ENCODE measurements at regions not wholly inside any gene's neighbourhood (a gene's known extent, or its start where the extent isn't known, plus 50 kb on each side); places are given as distances from the start of the nearest gene placed in this dataset.

DNA sequence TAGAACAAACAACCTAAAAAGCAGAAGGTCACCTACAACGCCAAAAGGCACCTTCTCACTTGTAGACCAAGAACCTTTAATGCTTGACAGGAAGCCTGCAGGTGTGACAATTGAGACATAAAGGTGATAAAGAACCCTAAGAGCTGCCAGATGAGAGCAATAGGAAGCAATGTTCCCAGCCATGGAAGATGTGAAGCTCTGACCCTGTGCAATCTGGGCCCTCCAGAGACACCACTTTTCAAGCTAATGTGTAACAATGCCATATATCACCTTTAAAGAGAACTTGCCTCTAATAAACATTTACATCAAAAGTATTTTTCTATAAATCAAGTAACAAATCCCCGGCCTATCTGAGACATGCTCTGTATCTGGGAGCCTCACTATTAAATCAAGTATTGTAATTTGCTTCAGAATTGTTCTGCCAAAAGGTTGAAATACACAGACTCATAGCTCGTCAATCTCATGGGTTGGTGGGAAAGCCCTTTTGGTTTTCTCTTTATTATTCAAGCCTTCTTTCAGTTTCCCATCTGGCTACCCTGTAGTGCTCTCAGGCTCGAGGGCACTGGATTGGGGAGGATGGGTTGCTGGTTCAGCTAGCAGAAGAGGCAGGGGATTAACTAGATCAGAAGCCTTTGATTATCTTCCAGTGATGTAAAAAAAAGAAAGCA lies 368.9 kb downstream of the BUD13 start:
- whole genome bisulfite sequencing, 4 donors, result 65 to 81% (median 72%) methylated on average over 4 of the region's 4 CpGs
- TF ChIP-seq, protein P1, sequence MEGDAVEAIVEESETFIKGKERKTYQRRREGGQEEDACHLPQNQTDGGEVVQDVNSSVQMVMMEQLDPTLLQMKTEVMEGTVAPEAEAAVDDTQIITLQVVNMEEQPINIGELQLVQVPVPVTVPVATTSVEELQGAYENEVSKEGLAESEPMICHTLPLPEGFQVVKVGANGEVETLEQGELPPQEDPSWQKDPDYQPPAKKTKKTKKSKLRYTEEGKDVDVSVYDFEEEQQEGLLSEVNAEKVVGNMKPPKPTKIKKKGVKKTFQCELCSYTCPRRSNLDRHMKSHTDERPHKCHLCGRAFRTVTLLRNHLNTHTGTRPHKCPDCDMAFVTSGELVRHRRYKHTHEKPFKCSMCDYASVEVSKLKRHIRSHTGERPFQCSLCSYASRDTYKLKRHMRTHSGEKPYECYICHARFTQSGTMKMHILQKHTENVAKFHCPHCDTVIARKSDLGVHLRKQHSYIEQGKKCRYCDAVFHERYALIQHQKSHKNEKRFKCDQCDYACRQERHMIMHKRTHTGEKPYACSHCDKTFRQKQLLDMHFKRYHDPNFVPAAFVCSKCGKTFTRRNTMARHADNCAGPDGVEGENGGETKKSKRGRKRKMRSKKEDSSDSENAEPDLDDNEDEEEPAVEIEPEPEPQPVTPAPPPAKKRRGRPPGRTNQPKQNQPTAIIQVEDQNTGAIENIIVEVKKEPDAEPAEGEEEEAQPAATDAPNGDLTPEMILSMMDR (IDR thresholded peaks at IDR 0.05), result no peak
- TF ChIP-seq POLR2A (IDR thresholded peaks at IDR 0.05), result no peak
- intact Hi-C loops (cut with DNase I), result no loop called here

DNA sequence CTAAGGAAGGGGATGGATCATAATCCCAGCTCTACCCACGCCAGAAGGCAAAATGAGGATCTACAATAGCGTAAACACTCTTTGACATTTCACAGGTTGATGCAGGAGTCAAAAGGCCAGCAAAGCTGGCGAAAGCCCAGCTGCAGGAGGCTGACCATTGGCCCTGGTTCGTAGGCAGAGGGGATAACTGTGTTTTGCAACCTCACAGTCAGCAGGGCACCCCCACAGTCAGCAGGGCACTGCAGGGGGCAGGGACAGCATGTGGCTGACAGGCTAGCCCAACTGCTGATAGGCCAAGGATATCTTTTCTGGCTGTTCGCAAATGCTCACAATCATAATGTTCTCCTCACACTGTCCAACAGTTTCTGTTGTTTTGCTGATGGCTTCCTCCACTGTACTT lies 372.7 kb downstream of the BUD13 start:
- no peaks in the 10 kb centered on the region for H3K27me3 ChIP-seq
- H3K4me3 ChIP-seq, result no peak overlapping the region
- intact Hi-C loops (cut with DNase I), result no loop called here
- WGBS, 4 donors, result 83 to 89% (median 87%) methylated on average over 5 of the region's 5 CpGs
- H3K4me1 ChIP-seq (replicated peaks in 1 of 2), result no peaks in the 10 kb centered on the region
- TF ChIP-seq POLR2A (IDR thresholded peaks at IDR 0.05), result no peak
- TF ChIP-seq, protein P1 (IDR thresholded peaks at IDR 0.05), result no peak
- DNase-seq, result no peak
- no peaks in the 10 kb centered on the region for H3K9me3 ChIP-seq (replicated peaks in 1 of 3)
- H3K36me3 ChIP-seq (replicated peaks in 1 of 2), result no peaks in the 10 kb centered on the region
- no peak overlapping the region for H3K27ac ChIP-seq

More for the DNA sequence above, 368.9 kb downstream of the BUD13 start:
- no peaks in the 10 kb centered on the region for H3K36me3 ChIP-seq (replicated peaks in 1 of 2)
- H3K9me3 ChIP-seq (replicated peaks in 1 of 3), result no peaks in the 10 kb centered on the region
- H3K27ac ChIP-seq, result no peak overlapping the region
- no peak overlapping the region for H3K4me3 ChIP-seq
- no peaks in the 10 kb centered on the region for H3K4me1 ChIP-seq (replicated peaks in 1 of 2)
- H3K27me3 ChIP-seq, result no peaks in the 10 kb centered on the region
- no peak for DNase-seq

DNA sequence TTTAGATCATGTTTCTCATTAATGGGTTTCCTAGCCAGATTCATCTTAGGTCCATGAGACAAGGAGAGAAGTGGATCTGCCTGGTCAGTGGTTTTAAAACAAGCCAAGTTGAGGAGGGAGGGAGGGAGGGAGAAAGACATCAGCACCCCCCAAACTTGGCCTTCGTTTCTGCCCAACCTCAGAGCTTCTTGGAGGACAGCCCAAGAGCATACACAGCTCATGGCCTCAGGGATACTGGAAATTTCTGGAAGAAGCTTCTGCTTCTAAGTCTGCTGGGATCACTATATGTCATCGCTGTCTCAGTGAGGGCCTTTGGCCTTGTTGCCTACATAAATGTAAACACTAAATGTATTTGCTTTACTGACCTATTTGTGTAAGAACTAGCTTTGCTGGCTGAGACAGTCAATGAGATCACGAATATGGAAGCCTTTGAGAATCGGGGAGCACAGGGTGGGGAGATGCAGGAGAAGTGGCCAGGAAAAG lies 375.1 kb downstream of the BUD13 start:
- Histone ChIP-seq H3K27ac (no peak overlapping the region), H3K27me3 (peaks cover 3% of the 10 kb centered on the region), H3K9me3 (replicated peaks in 1 of 3) (no peaks in the 10 kb centered on the region), H3K36me3 (replicated peaks in 1 of 2) (no peaks in the 10 kb centered on the region), H3K4me1 (replicated peaks in 1 of 2) (no peaks in the 10 kb centered on the region), H3K4me3 (no peak overlapping the region)
- 57 to 73% (median 63%) methylated on average over 4 of the region's 4 CpGs for WGBS, 4 donors
- TF ChIP-seq, protein P1 (IDR thresholded peaks at IDR 0.05), result no peak
- no peak for TF ChIP-seq POLR2A (IDR thresholded peaks at IDR 0.05)
- no peak for DNase-seq
- intact Hi-C loops (cut with DNase I), result no loop called here

DNA sequence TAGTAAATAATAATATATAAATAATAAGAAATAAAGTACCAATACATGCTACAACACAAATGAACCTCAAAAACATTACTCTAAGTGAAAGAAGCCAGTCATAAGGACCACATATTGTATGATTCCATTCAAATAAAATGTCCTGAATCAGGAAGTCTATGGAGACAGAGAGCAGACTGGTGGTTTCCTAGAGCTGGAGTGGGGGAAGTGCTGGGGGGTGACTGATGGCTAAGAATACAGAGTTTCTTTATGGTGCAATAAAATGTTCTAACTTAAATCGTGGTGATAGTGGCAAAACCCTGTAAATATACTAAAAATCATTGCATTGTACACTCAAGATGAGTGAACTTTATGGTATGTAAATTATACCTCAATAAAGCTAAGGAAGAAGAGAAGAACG lies 376.5 kb downstream of the BUD13 start:
- Histone ChIP-seq H3K36me3 (replicated peaks in 1 of 2) (no peaks in the 10 kb centered on the region), H3K9me3 (replicated peaks in 1 of 3) (no peaks in the 10 kb centered on the region), H3K27ac (no peak overlapping the region), H3K4me3 (no peak overlapping the region), H3K27me3 (peaks cover 4% of the 10 kb centered on the region), H3K4me1 (replicated peaks in 1 of 2) (no peaks in the 10 kb centered on the region)
- TF ChIP-seq, protein P1 (IDR thresholded peaks at IDR 0.05), result no peak
- TF ChIP-seq POLR2A (IDR thresholded peaks at IDR 0.05), result no peak
- 52 to 62% (median 58%) methylated on average over 2 of the region's 2 CpGs for whole genome bisulfite sequencing, 4 donors
- no peak for DNase-seq
- intact Hi-C loops (cut with DNase I), result no loop called here
